ENCODE measurements at regions not wholly inside any gene's neighbourhood (a gene's known extent, or its start where the extent isn't known, plus 50 kb on each side); places are given as distances from the start of the nearest gene placed in this dataset.
"Not testable (repeated sequence)": the region's sequence is repeated elsewhere in the genome, so short reads cannot be mapped to it uniquely, and the experiment has no call there.

DNA sequence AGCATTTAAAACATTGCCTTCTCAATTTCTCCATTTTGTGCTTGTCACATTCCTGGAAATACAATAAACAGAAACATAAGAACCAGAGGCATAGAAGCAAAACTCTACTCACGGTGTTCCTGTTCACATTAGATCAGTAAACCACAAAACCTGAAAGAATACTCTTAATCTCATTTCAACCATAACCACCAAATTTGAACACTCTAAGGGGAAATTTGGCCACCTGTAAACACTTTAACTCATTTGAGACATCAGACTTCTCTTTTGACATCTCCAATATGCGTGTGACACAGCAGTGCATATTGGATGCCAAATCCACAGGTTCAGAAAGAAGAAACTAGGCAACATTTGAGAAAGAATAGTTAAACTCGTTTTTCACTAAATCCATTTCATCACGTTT, 153.8 kb upstream of the IRAK1BP1 start:
- no peak for DNase-seq (ENCODE audit: extremely low read depth, insufficient read length)
- TF ChIP-seq, protein P1, sequence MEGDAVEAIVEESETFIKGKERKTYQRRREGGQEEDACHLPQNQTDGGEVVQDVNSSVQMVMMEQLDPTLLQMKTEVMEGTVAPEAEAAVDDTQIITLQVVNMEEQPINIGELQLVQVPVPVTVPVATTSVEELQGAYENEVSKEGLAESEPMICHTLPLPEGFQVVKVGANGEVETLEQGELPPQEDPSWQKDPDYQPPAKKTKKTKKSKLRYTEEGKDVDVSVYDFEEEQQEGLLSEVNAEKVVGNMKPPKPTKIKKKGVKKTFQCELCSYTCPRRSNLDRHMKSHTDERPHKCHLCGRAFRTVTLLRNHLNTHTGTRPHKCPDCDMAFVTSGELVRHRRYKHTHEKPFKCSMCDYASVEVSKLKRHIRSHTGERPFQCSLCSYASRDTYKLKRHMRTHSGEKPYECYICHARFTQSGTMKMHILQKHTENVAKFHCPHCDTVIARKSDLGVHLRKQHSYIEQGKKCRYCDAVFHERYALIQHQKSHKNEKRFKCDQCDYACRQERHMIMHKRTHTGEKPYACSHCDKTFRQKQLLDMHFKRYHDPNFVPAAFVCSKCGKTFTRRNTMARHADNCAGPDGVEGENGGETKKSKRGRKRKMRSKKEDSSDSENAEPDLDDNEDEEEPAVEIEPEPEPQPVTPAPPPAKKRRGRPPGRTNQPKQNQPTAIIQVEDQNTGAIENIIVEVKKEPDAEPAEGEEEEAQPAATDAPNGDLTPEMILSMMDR (IDR thresholded peaks at IDR 0.05; ENCODE audit: insufficient read depth, low read length, poor library complexity, severe bottlenecking), result no peak
- H3K4me3 ChIP-seq (replicated peaks; ENCODE audit: low read depth, low read length), result no peak overlapping the region
- no peaks in the 10 kb centered on the region for H3K36me3 ChIP-seq (ENCODE audit: control insufficient read depth, insufficient read depth, low read length)
- no peaks in the 10 kb centered on the region for H3K27me3 ChIP-seq (replicated peaks; ENCODE audit: control insufficient read depth, insufficient read depth, low read length)

DNA sequence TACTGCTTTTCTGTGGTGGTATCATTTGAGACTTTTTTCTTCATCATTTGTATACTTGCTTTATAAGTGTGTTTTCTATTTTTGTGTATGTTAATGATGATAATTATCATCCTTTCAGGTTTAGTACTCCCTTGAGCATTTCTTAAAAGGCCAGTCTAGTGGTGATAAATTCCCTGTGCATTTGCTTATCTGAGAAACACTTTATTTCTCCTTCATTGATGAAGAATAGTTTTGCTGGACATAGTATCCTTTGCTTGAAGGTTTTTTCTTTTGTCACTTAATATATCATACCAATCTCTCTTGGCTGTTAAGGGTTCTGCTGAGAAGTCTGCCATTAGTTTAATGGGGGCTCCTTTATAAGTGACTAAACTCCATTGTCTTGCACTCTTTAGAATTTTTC, 123.2 kb upstream of the IRAK1BP1 start:
- H3K4me3 ChIP-seq (replicated peaks; ENCODE audit: low read depth, low read length), result no peak overlapping the region
- no peaks in the 10 kb centered on the region for H3K27me3 ChIP-seq (replicated peaks; ENCODE audit: control insufficient read depth, insufficient read depth, low read length)
- no peaks in the 10 kb centered on the region for H3K36me3 ChIP-seq (ENCODE audit: control insufficient read depth, insufficient read depth, low read length)
- TF ChIP-seq, protein P1 (IDR thresholded peaks at IDR 0.05; ENCODE audit: insufficient read depth, low read length, poor library complexity, severe bottlenecking), result no peak
- DNase-seq (ENCODE audit: extremely low read depth, insufficient read length), result no peak

DNA sequence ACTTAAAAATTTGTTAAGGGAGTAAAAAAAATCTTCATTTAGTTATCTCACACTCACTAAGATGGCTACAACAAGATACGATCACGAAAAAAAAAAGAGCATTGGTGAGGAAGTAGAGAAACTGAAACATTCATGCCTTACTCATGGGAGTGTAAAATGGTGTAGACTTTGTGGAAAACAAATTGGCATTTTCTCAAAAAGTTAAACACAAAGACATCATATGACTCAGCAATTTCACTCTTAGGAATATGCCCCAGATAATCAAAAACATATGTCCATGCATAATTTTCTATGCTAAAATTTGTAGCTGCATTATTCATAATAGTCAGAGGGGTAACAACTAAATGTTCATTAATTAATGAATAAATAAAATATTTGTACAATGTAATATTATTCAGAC, 120.9 kb upstream of the IRAK1BP1 start:
- H3K27me3 ChIP-seq (replicated peaks; ENCODE audit: control insufficient read depth, insufficient read depth, low read length), result no peaks in the 10 kb centered on the region
- DNase-seq (ENCODE audit: extremely low read depth, insufficient read length), result no peak
- TF ChIP-seq, protein P1 (IDR thresholded peaks at IDR 0.05; ENCODE audit: insufficient read depth, low read length, poor library complexity, severe bottlenecking), result no peak
- H3K4me3 ChIP-seq (replicated peaks; ENCODE audit: low read depth, low read length), result no peak overlapping the region
- H3K36me3 ChIP-seq (ENCODE audit: control insufficient read depth, insufficient read depth, low read length), result no peaks in the 10 kb centered on the region

DNA sequence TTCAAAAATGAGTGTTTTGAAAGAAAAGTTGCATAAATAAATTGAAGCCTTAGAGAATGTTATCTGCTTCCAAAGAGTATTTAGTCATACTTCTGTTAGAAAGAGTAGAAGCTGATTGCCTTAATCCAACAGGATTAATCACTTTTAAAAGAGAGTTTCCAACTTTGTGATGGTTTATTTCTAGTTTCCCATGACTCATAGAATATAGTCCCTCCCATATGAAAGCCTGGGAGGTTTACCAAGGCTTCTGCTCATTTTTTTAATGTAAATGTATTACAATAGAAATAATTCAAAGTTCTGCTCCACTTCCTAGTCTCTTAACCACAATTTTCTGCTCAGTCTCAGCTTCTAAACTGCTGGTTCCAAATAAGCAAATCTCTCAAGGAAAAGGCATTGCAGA, 118.0 kb upstream of the IRAK1BP1 start:
- Histone ChIP-seq H3K36me3 (ENCODE audit: control insufficient read depth, insufficient read depth, low read length) (no peaks in the 10 kb centered on the region), H3K4me3 (replicated peaks; ENCODE audit: low read depth, low read length) (no peak overlapping the region), H3K27me3 (replicated peaks; ENCODE audit: control insufficient read depth, insufficient read depth, low read length) (no peaks in the 10 kb centered on the region)
- TF ChIP-seq, protein P1 (IDR thresholded peaks at IDR 0.05; ENCODE audit: insufficient read depth, low read length, poor library complexity, severe bottlenecking), result no peak
- no peak for DNase-seq (ENCODE audit: extremely low read depth, insufficient read length)

DNA sequence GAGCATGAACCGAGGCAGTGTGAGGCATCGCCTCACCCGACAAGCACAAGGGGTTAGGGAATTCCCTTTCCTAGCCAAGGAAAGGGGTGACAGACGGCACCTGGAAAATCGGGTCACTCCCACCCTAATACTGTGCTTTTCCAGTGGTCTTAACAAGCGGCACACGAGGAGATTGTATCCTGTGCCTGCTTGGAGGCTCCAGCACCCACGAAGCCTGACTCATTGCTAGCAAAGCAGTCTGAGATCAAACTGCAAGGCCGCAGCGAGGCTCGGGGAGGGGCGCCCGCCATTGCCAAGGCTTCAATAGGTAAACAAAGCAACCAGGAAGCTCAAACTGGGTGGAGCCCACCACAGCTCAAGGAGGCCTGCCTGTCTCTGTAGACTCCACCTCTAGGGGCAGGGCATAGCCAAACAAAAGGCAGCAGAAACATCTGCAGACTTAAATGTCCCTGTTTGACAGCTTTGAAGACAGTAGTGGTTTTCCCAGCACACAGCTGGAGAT, 109.0 kb upstream of the IRAK1BP1 start:
- not testable (repeated sequence) for DNase-seq (ENCODE audit: extremely low read depth, insufficient read length); H3K36me3 ChIP-seq (ENCODE audit: control insufficient read depth, insufficient read depth, low read length); H3K27me3 ChIP-seq (replicated peaks; ENCODE audit: control insufficient read depth, insufficient read depth, low read length); H3K4me3 ChIP-seq (replicated peaks; ENCODE audit: low read depth, low read length)

DNA sequence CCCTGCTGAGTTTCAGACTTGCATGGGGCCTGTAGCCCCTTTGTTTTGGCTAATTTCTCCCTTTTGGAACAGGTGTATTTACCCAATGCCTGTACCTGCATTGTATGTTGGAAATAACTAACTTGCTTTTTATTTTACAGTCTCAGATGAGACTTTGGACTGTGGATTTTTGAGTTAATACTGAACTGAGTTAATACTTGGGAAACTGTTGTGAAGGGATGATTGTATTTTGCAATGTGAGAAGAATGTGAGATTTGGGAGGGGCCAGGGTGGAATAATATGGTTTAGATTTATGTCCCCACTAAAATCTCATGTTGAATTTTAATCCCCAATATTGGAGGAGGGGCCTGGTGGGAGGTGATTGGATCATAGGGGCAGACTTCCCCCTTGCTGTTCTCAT, 99.1 kb upstream of the IRAK1BP1 start:
- Histone ChIP-seq H3K36me3 (ENCODE audit: control insufficient read depth, insufficient read depth, low read length) (no peaks in the 10 kb centered on the region), H3K27me3 (replicated peaks; ENCODE audit: control insufficient read depth, insufficient read depth, low read length) (no peaks in the 10 kb centered on the region), H3K4me3 (replicated peaks; ENCODE audit: low read depth, low read length) (no peak overlapping the region)
- DNase-seq (ENCODE audit: extremely low read depth, insufficient read length), result no peak
- TF ChIP-seq, protein P1 (IDR thresholded peaks at IDR 0.05; ENCODE audit: insufficient read depth, low read length, poor library complexity, severe bottlenecking), result no peak

Data from GM06990 (cell line).